ENCODE measurements at regions not wholly inside any gene's neighbourhood (a gene's known extent, or its start where the extent isn't known, plus 50 kb on each side); places are given as distances from the start of the nearest gene placed in this dataset.

DNA sequence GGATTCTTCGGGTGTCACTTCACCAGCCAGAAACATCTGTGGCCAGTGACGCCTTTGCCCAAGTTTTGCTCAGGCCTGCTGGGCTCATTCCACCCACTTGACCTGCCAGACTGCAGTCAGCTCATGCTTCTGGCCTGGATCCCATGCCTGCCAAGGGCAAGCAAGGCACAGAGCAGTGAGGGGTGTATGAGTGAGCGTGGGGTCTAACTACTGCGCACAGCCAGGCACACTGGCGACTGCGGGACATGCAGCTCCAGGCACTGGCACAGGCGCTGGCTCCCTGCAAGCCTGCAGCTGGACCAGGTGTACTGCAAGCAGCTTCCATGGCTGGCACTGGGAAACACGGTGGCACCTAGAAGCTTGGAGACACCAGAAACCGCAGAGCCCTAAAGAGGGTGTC, 80.1 kb downstream of the MTERF1 start:
- TF ChIP-seq, protein P1, sequence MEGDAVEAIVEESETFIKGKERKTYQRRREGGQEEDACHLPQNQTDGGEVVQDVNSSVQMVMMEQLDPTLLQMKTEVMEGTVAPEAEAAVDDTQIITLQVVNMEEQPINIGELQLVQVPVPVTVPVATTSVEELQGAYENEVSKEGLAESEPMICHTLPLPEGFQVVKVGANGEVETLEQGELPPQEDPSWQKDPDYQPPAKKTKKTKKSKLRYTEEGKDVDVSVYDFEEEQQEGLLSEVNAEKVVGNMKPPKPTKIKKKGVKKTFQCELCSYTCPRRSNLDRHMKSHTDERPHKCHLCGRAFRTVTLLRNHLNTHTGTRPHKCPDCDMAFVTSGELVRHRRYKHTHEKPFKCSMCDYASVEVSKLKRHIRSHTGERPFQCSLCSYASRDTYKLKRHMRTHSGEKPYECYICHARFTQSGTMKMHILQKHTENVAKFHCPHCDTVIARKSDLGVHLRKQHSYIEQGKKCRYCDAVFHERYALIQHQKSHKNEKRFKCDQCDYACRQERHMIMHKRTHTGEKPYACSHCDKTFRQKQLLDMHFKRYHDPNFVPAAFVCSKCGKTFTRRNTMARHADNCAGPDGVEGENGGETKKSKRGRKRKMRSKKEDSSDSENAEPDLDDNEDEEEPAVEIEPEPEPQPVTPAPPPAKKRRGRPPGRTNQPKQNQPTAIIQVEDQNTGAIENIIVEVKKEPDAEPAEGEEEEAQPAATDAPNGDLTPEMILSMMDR (IDR thresholded peaks at IDR 0.05), result no peak
- TF ChIP-seq EZH2 (IDR thresholded peaks at IDR 0.05; ENCODE audit: borderline replicate concordance, insufficient read depth, low read depth, low read length, poor library complexity, severe bottlenecking), result no peak
- no peak overlapping the region for H3K9ac ChIP-seq (ENCODE audit: low read length)
- WGBS (ENCODE audit: insufficient coverage), result 93% methylated on average over 9 of the region's 9 CpGs

DNA sequence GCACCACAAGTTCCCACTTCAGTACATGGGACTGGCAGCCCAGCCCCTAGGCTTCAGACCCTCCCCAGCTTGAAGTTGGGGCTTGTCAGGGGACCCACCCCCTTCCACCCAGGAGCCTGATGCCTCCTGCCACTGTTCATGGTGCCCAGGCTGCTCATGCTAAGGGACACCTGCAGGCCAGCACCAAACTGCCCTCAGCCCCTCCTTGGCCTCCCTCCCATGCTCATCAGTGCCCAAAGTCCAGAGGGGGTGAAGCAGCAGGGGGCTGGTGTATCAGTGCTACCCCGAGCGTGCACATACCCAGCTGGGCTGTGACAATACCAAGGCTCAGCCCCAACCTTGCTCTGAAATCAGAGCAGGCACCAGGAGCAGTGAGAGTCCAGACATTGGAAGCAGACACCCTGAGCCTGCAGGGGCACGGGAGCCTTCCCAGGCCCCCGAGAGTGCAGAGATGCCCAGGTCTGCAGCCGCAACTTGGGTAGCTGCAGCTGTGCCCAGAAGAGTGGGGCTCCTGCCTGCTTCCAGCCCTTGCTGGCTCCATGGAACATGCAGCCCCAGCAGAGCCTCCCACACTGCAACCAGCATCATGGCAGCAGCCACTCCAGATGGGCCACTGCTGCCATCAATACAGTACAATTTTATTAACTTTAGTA, 79.0 kb downstream of the MTERF1 start:
- ATAC-seq (ENCODE audit: low read depth), result no peak
- Mint-ChIP-seq H3K4me3 (no peak overlapping the region), H3K27me3 (no peaks in the 10 kb centered on the region), H3K4me1 (no peaks in the 10 kb centered on the region), H3K27ac (no peak overlapping the region), H3K9me3 (ENCODE audit: insufficient read depth) (no peaks in the 10 kb centered on the region)
- intact Hi-C loops (cut with micrococcal nuclease), result no loop called here
- no peak for DNase-seq
- WGBS (ENCODE audit: insufficient coverage), result 85% methylated on average over 5 of the region's 5 CpGs
- Histone ChIP-seq H2AFZ (ENCODE audit: insufficient read depth, low read depth, low read length, poor library complexity, severe bottlenecking) (no peak overlapping the region), H3K4me3 (ENCODE audit: control extremely low read depth in 1 of 5, extremely low read depth in 1 of 5, insufficient read depth in 1 of 5, low read depth in 2 of 5, low read length in 4 of 5) (no peak overlapping the region), H3K9ac (ENCODE audit: low read length) (no peak overlapping the region), H3K36me3 (replicated peaks in 1 of 2; ENCODE audit: control extremely low read depth in 1 of 2, control insufficient read depth in 1 of 2, extremely low read depth in 1 of 2, insufficient read depth in 2 of 2, low read length in 1 of 2) (no peaks in the 10 kb centered on the region), H3K4me2 (replicated peaks; ENCODE audit: low read depth, low read length, poor library complexity, severe bottlenecking) (no peak overlapping the region), H3K27ac (ENCODE audit: low read length in 2 of 2) (no peak overlapping the region), H3K27me3 (replicated peaks in 1 of 4; ENCODE audit: control extremely low read depth in 1 of 4, control insufficient read depth in 3 of 4, insufficient read depth in 4 of 4, low read length in 3 of 4) (no peaks in the 10 kb centered on the region), H3K79me2 (ENCODE audit: control insufficient read depth, insufficient read depth, low read length) (no peaks in the 10 kb centered on the region), H4K20me1 (ENCODE audit: control insufficient read depth, insufficient read depth, low read length, poor library complexity, severe bottlenecking) (no peaks in the 10 kb centered on the region), H3K4me1 (ENCODE audit: control insufficient read depth in 2 of 2, insufficient read depth in 2 of 2, low read length in 2 of 2) (no peaks in the 10 kb centered on the region), H3K9me3 (ENCODE audit: control extremely low read depth in 1 of 3, control insufficient read depth in 2 of 3, insufficient read depth in 1 of 3, low read length in 2 of 3) (no peaks in the 10 kb centered on the region)
- POLR2A ChIA-PET, result no interaction called here
- TF ChIP-seq EZH2 (IDR thresholded peaks at IDR 0.05; ENCODE audit: borderline replicate concordance, insufficient read depth, low read depth, low read length, poor library complexity, severe bottlenecking), result no peak
- TF ChIP-seq, protein P1 (IDR thresholded peaks at IDR 0.05), result no peak
- CTCF ChIA-PET, result no interaction called here

More for the DNA sequence above, 80.1 kb downstream of the MTERF1 start:
- no peaks in the 10 kb centered on the region for H3K36me3 ChIP-seq (replicated peaks in 1 of 2; ENCODE audit: control extremely low read depth in 1 of 2, control insufficient read depth in 1 of 2, extremely low read depth in 1 of 2, insufficient read depth in 2 of 2, low read length in 1 of 2)
- CTCF ChIA-PET, result no interaction called here
- no peak overlapping the region for H3K4me2 ChIP-seq (replicated peaks; ENCODE audit: low read depth, low read length, poor library complexity, severe bottlenecking)
- Mint-ChIP-seq H3K9me3 (ENCODE audit: insufficient read depth) (no peaks in the 10 kb centered on the region), H3K27me3 (no peaks in the 10 kb centered on the region), H3K27ac (no peak overlapping the region), H3K4me1 (no peaks in the 10 kb centered on the region), H3K4me3 (no peak overlapping the region)
- no peak for DNase-seq
- H3K4me3 ChIP-seq (ENCODE audit: control extremely low read depth in 1 of 5, extremely low read depth in 1 of 5, insufficient read depth in 1 of 5, low read depth in 2 of 5, low read length in 4 of 5), result no peak overlapping the region
- H4K20me1 ChIP-seq (ENCODE audit: control insufficient read depth, insufficient read depth, low read length, poor library complexity, severe bottlenecking), result no peaks in the 10 kb centered on the region
- no peaks in the 10 kb centered on the region for H3K4me1 ChIP-seq (ENCODE audit: control insufficient read depth in 2 of 2, insufficient read depth in 2 of 2, low read length in 2 of 2)
- POLR2A ChIA-PET, result no interaction called here
- no peak overlapping the region for H2AFZ ChIP-seq (ENCODE audit: insufficient read depth, low read depth, low read length, poor library complexity, severe bottlenecking)
- no peak overlapping the region for H3K27ac ChIP-seq (ENCODE audit: low read length in 2 of 2)
- intact Hi-C loops (cut with micrococcal nuclease), result no loop called here
- no peaks in the 10 kb centered on the region for H3K79me2 ChIP-seq (ENCODE audit: control insufficient read depth, insufficient read depth, low read length)
- no peaks in the 10 kb centered on the region for H3K9me3 ChIP-seq (ENCODE audit: control extremely low read depth in 1 of 3, control insufficient read depth in 2 of 3, insufficient read depth in 1 of 3, low read length in 2 of 3)
- no peak for ATAC-seq (ENCODE audit: low read depth)
- H3K27me3 ChIP-seq (replicated peaks in 1 of 4; ENCODE audit: control extremely low read depth in 1 of 4, control insufficient read depth in 3 of 4, insufficient read depth in 4 of 4, low read length in 3 of 4), result no peaks in the 10 kb centered on the region
